Stomach smooth muscle (tissue), 2 donors: ENCODE measurements at regions not wholly inside any gene's neighbourhood (a gene's known extent, or its start where the extent isn't known, plus 50 kb on each side); places are given as distances from the start of the nearest gene placed in this dataset.

Experiments
- H3K27ac ChIP-seq: one replicate; pipeline ENCODE4 v1.7.0; 2013; ENCODE audit warnings: mild to moderate bottlenecking, low read length, inconsistent platforms
- H3K27me3 ChIP-seq, 2 donors: one replicate each; pipeline ENCODE4 v1.7.0; 2013; ENCODE audit warnings: low read length in 2 of 2; ENCODE audit not compliant: insufficient read depth in 2 of 2, control insufficient read depth in 1 of 2
- H3K36me3 ChIP-seq, 2 donors: one replicate each; pipeline ENCODE4 v1.7.0; 2013; ENCODE audit warnings: low read length in 2 of 2; ENCODE audit not compliant: control insufficient read depth in 2 of 2, insufficient read depth in 2 of 2
- H3K4me1 ChIP-seq: one replicate; pipeline ENCODE4 v1.7.0; 2013; ENCODE audit warnings: low read length; ENCODE audit not compliant: control insufficient read depth, insufficient read depth
- H3K4me3 ChIP-seq, 2 donors: one replicate each; pipeline ENCODE4 v1.7.0; 2013; ENCODE audit warnings: low read length in 2 of 2
- H3K9ac ChIP-seq, 2 donors: one replicate each; pipeline ENCODE4 v1.7.0; 2013; ENCODE audit warnings: low read length in 2 of 2, mild to moderate bottlenecking in 1 of 2
- H3K9me3 ChIP-seq, 2 donors: one replicate each; pipeline ENCODE4 v1.7.0; 2013; ENCODE audit warnings: low read length in 2 of 2; ENCODE audit not compliant: control insufficient read depth in 2 of 2
- donor health status: healthy.
- donor health status: Pancreatic carcinoma.

DNA sequence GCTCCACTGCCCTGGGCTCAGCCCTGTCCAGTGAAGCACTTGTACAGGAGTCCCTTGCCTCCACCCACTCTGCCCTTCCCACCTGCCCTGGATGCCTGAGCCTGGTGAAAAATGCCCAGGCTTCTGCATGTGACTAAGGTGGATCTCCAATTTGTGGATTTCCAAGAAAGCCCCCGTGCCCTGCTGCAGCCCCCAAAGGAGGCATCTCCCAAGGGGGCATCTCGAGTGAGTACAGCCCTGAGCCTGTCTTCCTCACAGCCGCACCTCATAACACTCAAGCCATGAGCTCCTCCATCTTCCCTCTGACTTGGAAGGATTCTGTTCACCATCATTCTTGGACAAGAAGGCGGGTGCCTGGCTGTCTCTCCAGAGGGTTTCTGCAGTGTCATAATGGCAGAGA is 158.0 kb upstream of the PPP1R26 start:
- H3K36me3 ChIP-seq, result no peaks in the 10 kb centered on the region
- no peaks in the 10 kb centered on the region for H3K4me1 ChIP-seq
- H3K27ac ChIP-seq, result no peak overlapping the region
- H3K27me3 ChIP-seq, result peaks cover 2 to 9% of the 10 kb centered on the region in 2 donors
- no peak overlapping the region for H3K4me3 ChIP-seq
- H3K9me3 ChIP-seq, result peaks cover 5 to 26% of the 10 kb centered on the region in 2 donors
- H3K9ac ChIP-seq, result no peak overlapping the region

DNA sequence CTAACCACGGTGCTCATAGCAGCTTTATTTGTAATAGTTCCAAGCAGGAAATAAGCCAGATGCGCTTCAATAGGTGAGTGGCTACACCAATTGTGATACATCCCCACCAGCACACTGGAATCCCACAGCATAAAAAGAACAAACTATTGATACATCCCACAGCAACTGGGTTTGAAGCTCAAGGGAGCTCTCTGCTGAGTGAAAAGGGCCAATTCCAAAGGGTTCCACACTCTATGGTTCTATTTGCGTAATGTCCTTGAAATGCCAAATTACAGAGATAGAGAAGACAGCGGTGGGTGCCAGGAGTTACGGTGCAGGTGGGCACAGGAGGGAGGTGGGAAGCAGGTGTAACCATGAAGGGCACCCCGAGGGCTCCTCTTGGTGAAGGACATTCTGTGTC is 155.3 kb upstream of the PPP1R26 start:
- Histone ChIP-seq H3K27me3 (peaks cover 7 to 16% of the 10 kb centered on the region in 2 donors), H3K9ac (no peak overlapping the region), H3K9me3 (peaks cover 11 to 34% of the 10 kb centered on the region in 2 donors), H3K27ac (no peak overlapping the region), H3K4me3 (no peak overlapping the region), H3K36me3 (no peaks in the 10 kb centered on the region), H3K4me1 (no peaks in the 10 kb centered on the region)

GRCh38 chr9:135326141-135326540 is 153.4 kb upstream of the PPP1R26 start:
- Histone ChIP-seq H3K4me3 (no peak overlapping the region), H3K9ac (no peak overlapping the region), H3K27ac (no peak overlapping the region), H3K4me1 (no peaks in the 10 kb centered on the region), H3K36me3 (no peaks in the 10 kb centered on the region), H3K27me3 (peaks cover 7 to 16% of the 10 kb centered on the region in 2 donors), H3K9me3 (peaks cover 11 to 34% of the 10 kb centered on the region in 2 donors)

- Histone ChIP-seq H3K27ac (no peak overlapping the region), H3K4me3 (no peak overlapping the region), H3K9ac (no peak overlapping the region), H3K36me3 (no peaks in the 10 kb centered on the region), H3K9me3 (peaks cover 11 to 34% of the 10 kb centered on the region in 2 donors), H3K27me3 (peaks cover 7 to 14% of the 10 kb centered on the region in 2 donors), H3K4me1 (no peaks in the 10 kb centered on the region)
Measured at GRCh38 chr9:135326633-135327152, 152.9 kb upstream of the PPP1R26 start.

DNA sequence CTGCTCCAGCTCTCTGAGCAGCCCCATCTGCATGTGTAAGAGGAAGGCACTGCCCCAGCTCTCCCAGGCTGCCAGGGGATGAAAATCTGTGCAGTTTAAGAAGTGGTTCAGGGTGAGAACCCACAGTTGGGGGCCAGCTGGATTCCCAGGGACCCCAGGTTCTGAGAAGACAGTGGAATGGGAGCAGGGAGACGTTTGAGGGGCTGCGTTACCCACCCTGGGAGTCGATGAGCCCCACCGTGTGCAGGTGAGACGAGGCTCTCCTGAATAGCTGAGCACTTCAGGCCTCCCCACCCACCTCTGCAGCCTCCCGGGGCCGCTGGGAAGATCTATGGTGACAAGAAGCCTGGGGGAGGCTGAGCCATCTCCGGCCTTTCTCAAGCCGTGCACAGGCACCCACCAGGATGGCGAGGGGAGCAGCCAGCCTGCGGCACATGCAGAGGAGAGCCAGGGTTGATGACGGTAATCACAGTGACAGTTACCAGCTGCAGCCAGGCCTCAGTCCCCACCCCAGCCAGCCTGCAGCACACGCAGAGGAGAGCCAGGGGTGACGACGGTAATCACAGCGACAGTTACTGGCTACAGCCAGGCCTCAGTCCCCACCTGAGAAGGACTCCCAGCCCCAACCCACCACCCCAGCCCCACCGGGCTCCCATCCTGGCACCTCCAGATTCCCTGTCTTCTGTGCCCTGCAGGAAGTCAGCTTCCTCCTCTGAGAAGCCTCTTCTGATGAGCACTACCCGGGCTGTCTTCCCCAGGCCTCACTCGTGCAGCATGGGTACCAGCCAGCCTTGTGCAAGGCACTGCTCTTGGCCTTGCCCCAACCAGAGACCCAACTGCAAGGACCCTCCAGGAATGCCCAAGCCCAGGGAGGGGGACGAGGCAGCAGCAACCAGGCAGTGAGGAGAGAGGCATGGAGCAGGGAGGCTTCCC is 150.8 kb upstream of the PPP1R26 start:
- Histone ChIP-seq H3K36me3 (no peaks in the 10 kb centered on the region), H3K27ac (no peak overlapping the region), H3K9ac (no peak overlapping the region), H3K4me3 (no peak overlapping the region), H3K9me3 (peaks cover 6 to 25% of the 10 kb centered on the region in 2 donors), H3K27me3 (peaks cover 8 to 13% of the 10 kb centered on the region in 2 donors), H3K4me1 (no peaks in the 10 kb centered on the region)

DNA sequence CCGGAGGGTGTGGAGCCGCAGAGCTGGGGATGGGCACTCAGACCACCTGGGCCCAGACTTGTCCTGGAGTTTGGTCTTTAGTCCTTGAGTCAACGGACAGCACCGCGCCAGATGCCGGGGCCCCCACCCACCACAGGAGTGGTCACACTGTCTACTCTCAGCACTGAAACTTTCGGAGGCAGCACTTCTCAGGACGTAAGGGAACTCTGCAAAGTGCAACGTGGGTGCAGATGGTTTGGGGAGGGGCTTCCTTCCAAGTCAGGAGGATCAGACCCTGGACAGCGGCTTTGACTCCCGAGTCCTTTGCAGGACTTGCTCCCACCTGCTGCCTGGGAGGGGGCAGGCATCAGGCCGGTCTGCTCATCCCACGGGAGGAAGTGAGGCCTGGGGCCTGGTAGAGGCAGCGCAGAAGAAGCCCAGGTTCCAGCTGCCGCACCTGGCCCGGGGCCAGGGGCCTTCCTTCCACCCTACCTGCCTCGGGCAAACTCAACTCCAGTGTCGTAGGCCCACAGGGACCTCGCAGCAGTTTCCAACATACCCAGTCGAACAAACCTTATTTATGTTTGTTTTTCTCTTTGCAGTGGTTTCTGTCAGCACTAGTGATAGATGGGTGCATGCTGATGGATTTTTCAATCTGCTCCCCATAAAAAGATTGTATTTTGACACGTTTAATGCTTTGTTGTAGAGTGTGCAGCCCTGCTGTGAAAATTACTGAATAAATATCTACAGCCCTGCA is 149.8 kb upstream of the PPP1R26 start:
- H3K27ac ChIP-seq, result no peak overlapping the region
- no peaks in the 10 kb centered on the region for H3K36me3 ChIP-seq
- peaks cover 8 to 13% of the 10 kb centered on the region in 2 donors for H3K27me3 ChIP-seq
- H3K9ac ChIP-seq, result no peak overlapping the region
- H3K4me3 ChIP-seq, result no peak overlapping the region
- H3K9me3 ChIP-seq, result peaks cover 6 to 18% of the 10 kb centered on the region in 2 donors
- no peaks in the 10 kb centered on the region for H3K4me1 ChIP-seq

- H3K9me3 ChIP-seq, result peaks cover 6 to 15% of the 10 kb centered on the region in 2 donors
- no peak overlapping the region for H3K27ac ChIP-seq
- H3K4me3 ChIP-seq, result no peak overlapping the region
- no peak overlapping the region for H3K9ac ChIP-seq
- H3K36me3 ChIP-seq, result no peaks in the 10 kb centered on the region
- H3K27me3 ChIP-seq, result peaks cover 8 to 13% of the 10 kb centered on the region in 2 donors
- H3K4me1 ChIP-seq, result no peaks in the 10 kb centered on the region
Measured at GRCh38 chr9:135330307-135330631, 149.3 kb upstream of the PPP1R26 start.

DNA sequence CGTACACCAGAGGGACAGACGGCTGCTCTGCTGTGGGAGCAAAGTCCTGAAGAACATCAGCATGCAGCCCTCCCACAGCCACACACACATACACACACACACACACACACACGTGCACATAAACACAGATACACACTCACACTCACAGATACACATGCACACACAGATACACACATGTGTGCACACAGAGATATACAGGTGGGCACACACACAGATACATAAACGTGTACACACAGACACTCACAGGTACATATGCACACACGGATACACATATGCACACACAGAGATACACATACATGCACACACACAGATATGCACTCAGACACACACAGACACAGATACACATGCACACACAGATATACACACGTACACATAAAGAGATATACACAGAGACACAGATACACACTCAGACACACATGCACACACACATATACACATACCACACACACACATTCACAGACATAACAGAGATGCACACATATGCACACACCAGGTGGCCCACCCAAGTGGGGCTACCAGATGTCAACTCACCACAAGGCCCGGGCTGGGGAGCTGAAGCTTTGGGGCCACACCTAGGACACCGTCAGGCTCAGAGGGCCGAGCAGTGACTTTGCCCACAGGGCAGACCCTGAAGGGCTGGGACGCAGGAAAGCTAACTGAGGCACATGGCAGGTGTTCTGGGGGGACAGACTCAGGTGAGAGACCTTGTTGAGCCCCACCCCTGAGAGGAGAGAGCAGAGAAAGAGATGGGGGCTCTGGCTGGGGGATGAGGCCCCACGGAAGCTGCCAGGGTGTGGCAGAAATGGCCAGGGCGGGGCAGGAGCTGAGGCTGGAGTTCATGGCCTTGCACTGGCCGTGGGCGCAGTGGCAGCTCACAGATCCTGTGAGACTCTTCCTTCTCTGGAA is 148.6 kb upstream of the PPP1R26 start:
- Histone ChIP-seq H3K4me3 (no peak overlapping the region), H3K4me1 (no peaks in the 10 kb centered on the region), H3K27me3 (peaks cover 8 to 13% of the 10 kb centered on the region in 2 donors), H3K36me3 (no peaks in the 10 kb centered on the region), H3K9me3 (peaks cover 6 to 11% of the 10 kb centered on the region in 2 donors), H3K9ac (no peak overlapping the region), H3K27ac (no peak overlapping the region)

DNA sequence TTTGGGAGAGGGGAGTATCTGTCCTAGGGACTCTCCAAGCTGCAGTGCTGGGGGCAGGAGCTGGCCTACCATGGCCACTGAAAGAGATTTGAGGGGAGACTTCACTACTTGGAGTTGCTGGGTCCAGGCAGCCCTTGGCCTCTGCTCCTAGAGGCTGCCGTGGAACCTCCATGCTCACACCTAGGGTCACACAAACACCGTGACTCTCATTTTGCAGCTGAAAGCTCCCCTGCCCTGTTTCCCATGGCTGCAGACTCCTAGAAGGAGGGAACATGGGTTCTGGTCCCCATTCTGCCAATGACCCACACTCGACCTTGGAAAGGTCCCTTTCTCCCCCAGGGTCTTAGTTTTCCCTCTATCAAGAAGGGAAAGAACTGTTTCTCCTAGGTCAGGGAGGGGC is 147.1 kb upstream of the PPP1R26 start:
- no peak overlapping the region for H3K27ac ChIP-seq
- no peaks in the 10 kb centered on the region for H3K36me3 ChIP-seq
- H3K27me3 ChIP-seq, result peaks cover 3 to 13% of the 10 kb centered on the region in 2 donors
- H3K4me3 ChIP-seq, result no peak overlapping the region
- H3K4me1 ChIP-seq, result no peaks in the 10 kb centered on the region
- no peak overlapping the region for H3K9ac ChIP-seq
- H3K9me3 ChIP-seq, result peaks cover 3 to 5% of the 10 kb centered on the region in 2 donors
